ENCODE measurements at regions not wholly inside any gene's neighbourhood (a gene's known extent, or its start where the extent isn't known, plus 50 kb on each side); places are given as distances from the start of the nearest gene placed in this dataset.

DNA sequence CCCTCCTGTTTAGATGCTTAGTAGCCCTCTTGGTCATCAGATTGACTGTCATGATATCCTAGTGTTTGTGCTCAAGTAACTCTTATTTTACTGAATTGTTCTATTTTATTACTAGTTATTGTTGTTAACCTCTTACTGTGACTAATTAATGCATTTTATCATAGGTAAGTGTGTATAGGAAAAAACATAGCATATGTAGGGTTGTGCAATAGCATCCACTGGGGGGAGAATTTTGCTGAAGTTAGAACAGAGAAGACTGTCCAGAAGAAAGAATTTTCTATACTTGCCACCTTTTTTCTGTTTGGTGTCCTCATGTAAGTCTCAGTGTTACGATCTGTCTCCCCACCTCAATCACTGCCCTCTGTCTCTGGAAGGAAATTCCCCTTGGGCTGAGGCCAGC, 177.4 kb downstream of the RPIA start:
- in situ Hi-C loops (cut with MboI; ENCODE audit: low sequenced_read_pairs in 4 of 4) (no loop called here), intact Hi-C loops (cut with DNase I; ENCODE audit: low total_unique reads) (no loop called here)
- H3K27ac ChIP-seq: no peak overlapping the region
- DNase-seq (no peak), ATAC-seq (no peak)
- TF ChIP-seq, protein P1, sequence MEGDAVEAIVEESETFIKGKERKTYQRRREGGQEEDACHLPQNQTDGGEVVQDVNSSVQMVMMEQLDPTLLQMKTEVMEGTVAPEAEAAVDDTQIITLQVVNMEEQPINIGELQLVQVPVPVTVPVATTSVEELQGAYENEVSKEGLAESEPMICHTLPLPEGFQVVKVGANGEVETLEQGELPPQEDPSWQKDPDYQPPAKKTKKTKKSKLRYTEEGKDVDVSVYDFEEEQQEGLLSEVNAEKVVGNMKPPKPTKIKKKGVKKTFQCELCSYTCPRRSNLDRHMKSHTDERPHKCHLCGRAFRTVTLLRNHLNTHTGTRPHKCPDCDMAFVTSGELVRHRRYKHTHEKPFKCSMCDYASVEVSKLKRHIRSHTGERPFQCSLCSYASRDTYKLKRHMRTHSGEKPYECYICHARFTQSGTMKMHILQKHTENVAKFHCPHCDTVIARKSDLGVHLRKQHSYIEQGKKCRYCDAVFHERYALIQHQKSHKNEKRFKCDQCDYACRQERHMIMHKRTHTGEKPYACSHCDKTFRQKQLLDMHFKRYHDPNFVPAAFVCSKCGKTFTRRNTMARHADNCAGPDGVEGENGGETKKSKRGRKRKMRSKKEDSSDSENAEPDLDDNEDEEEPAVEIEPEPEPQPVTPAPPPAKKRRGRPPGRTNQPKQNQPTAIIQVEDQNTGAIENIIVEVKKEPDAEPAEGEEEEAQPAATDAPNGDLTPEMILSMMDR (IDR thresholded peaks at IDR 0.05 in 4 of 5, conservative IDR thresholded peaks at IDR 0.05 in 1 of 5): no peak
- TF ChIP-seq POLR2A (IDR thresholded peaks at IDR 0.05): no peak
- H3K36me3 ChIP-seq: no peaks in the 10 kb centered on the region
- H3K27me3 ChIP-seq: peaks cover 0 to 3% (median 0%) of the 10 kb centered on the region in 3 donors
- no peak overlapping the region for H3K4me3 ChIP-seq
- H3K9me3 ChIP-seq: no peaks in the 10 kb centered on the region
- H3K4me1 ChIP-seq: no peaks in the 10 kb centered on the region

DNA sequence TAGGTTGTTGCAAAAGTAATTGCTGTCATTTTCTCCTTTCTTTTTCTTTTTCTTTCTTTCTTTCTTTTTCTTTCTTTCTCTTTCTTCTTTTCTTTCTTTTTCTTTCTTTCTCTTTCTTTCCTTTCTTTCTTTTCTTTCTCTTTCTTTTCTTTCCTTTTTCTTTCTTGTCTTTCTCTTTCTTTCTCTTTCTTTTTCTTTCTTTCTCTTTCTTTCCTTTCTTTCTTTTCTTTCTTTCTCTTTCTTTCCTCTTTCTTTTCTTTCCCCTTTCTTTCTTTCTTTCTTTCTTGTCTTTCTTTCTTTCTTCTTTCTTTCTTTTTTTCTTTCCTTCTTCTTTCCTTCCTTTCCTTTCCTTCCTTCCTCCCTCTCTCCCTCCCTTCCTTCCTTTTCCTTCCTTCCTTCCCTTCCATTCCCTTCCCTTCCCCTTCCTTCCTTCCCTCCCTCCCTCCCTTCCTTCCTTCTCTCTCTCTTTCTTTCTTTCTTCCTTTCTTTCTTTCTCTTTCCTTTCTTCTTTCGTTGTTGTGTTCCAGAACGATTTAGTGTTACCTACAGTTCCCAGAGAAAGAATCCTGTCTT, 178.9 kb downstream of the RPIA start:
- TF ChIP-seq POLR2A (IDR thresholded peaks at IDR 0.05): no peak
- TF ChIP-seq, protein P1 (IDR thresholded peaks at IDR 0.05 in 4 of 5, conservative IDR thresholded peaks at IDR 0.05 in 1 of 5): no peak
- in situ Hi-C loops (cut with MboI; ENCODE audit: low sequenced_read_pairs in 4 of 4) (no loop called here), intact Hi-C loops (cut with DNase I; ENCODE audit: low total_unique reads) (loop anchor here (10.0 kb wide), 1 partner anchor 126 kb away; no protein-coding TSS in a partner anchor)
- Histone ChIP-seq H3K9me3 (no peaks in the 10 kb centered on the region), H3K27ac (no peak overlapping the region), H3K4me1 (no peaks in the 10 kb centered on the region), H3K4me3 (no peak overlapping the region), H3K36me3 (no peaks in the 10 kb centered on the region), H3K27me3 (peaks cover 0 to 3% (median 0%) of the 10 kb centered on the region in 3 donors)
- ATAC-seq: no peak
- no peak for DNase-seq

GRCh38 chr2:88871336-88871735, 179.9 kb downstream of the RPIA start:
- no peak for TF ChIP-seq POLR2A (IDR thresholded peaks at IDR 0.05)
- TF ChIP-seq, protein P1 (IDR thresholded peaks at IDR 0.05 in 4 of 5, conservative IDR thresholded peaks at IDR 0.05 in 1 of 5): no peak
- in situ Hi-C loops (cut with MboI; ENCODE audit: low sequenced_read_pairs in 4 of 4): no loop called here
- Histone ChIP-seq H3K36me3 (no peaks in the 10 kb centered on the region), H3K4me1 (no peaks in the 10 kb centered on the region), H3K27me3 (peaks cover 0 to 3% (median 0%) of the 10 kb centered on the region in 3 donors), H3K9me3 (no peaks in the 10 kb centered on the region), H3K4me3 (no peak overlapping the region), H3K27ac (no peak overlapping the region)
- intact Hi-C loops (cut with DNase I; ENCODE audit: low total_unique reads): loop anchor here (10.0 kb wide), 1 partner anchor 127 kb away; no protein-coding TSS in a partner anchor
- ATAC-seq (no peak), DNase-seq (no peak)

GRCh38 chr2:88873620-88874019, 182.1 kb downstream of the RPIA start:
- Histone ChIP-seq H3K4me3 (no peak overlapping the region), H3K9me3 (no peaks in the 10 kb centered on the region), H3K27me3 (peaks cover 0 to 3% (median 0%) of the 10 kb centered on the region in 3 donors), H3K4me1 (no peaks in the 10 kb centered on the region), H3K27ac (no peak overlapping the region), H3K36me3 (no peaks in the 10 kb centered on the region)
- ATAC-seq: no peak
- no peak for TF ChIP-seq POLR2A (IDR thresholded peaks at IDR 0.05)
- TF ChIP-seq, protein P1 (IDR thresholded peaks at IDR 0.05 in 4 of 5, conservative IDR thresholded peaks at IDR 0.05 in 1 of 5): no peak
- in situ Hi-C loops (cut with MboI; ENCODE audit: low sequenced_read_pairs in 4 of 4) (no loop called here), intact Hi-C loops (cut with DNase I; ENCODE audit: low total_unique reads) (loop anchor here (10.0 kb wide), 1 partner anchor 129 kb away; no protein-coding TSS in a partner anchor)
- no peak for DNase-seq

All from gastrocnemius medialis (tissue), 4 donors.